AG04449 (cell line): ENCODE measurements at regions not wholly inside any gene's neighbourhood (a gene's known extent, or its start where the extent isn't known, plus 50 kb on each side); places are given as distances from the start of the nearest gene placed in this dataset.

Experiments used
- CTCF ChIA-PET: fragments of 350-600 bp; formaldehyde crosslinking; extraction: SDS; loops from one replicate; lab custom pipeline; 2021; ENCODE audit warnings: antibody characterized with exemption; lab: Yijun Ruan, JAX
- POLR2A ChIA-PET: fragments of 400-600, 350-600 bp; formaldehyde crosslinking; extraction: SDS; loops from one replicate; lab custom pipeline; 2020; ENCODE audit warnings: antibody characterized with exemption, inconsistent platforms; lab: Yijun Ruan, JAX
- DNase-seq: peaks from one replicate; pipeline ENCODE4 v3.0.0-alpha.2; 2010; ENCODE audit warnings: low read depth, low spot score
- H3K4me3 ChIP-seq: 2 replicates; pipeline ENCODE4 v1.5.1; 2011; ENCODE audit warnings: low read depth, mild to moderate bottlenecking, control low read depth, low read length
- TF ChIP-seq, protein P1 (sequence below): IDR thresholded peaks from one replicate; pipeline ENCODE4 v1.5.1; 2011; ENCODE audit warnings: mild to moderate bottlenecking, moderate library complexity, low read length, control low read depth, inconsistent platforms; ENCODE audit not compliant: insufficient read depth; ENCODE audit errors: missing control alignments

GRCh38 chr13:78958006-78958405, 299.1 kb upstream of the OBI1 start:
- H3K4me3 ChIP-seq, result no peak overlapping the region
- CTCF ChIA-PET, result no interaction called here
- TF ChIP-seq, protein P1, sequence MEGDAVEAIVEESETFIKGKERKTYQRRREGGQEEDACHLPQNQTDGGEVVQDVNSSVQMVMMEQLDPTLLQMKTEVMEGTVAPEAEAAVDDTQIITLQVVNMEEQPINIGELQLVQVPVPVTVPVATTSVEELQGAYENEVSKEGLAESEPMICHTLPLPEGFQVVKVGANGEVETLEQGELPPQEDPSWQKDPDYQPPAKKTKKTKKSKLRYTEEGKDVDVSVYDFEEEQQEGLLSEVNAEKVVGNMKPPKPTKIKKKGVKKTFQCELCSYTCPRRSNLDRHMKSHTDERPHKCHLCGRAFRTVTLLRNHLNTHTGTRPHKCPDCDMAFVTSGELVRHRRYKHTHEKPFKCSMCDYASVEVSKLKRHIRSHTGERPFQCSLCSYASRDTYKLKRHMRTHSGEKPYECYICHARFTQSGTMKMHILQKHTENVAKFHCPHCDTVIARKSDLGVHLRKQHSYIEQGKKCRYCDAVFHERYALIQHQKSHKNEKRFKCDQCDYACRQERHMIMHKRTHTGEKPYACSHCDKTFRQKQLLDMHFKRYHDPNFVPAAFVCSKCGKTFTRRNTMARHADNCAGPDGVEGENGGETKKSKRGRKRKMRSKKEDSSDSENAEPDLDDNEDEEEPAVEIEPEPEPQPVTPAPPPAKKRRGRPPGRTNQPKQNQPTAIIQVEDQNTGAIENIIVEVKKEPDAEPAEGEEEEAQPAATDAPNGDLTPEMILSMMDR, result no peak
- no peak for DNase-seq
- POLR2A ChIA-PET, result no interaction called here

DNA sequence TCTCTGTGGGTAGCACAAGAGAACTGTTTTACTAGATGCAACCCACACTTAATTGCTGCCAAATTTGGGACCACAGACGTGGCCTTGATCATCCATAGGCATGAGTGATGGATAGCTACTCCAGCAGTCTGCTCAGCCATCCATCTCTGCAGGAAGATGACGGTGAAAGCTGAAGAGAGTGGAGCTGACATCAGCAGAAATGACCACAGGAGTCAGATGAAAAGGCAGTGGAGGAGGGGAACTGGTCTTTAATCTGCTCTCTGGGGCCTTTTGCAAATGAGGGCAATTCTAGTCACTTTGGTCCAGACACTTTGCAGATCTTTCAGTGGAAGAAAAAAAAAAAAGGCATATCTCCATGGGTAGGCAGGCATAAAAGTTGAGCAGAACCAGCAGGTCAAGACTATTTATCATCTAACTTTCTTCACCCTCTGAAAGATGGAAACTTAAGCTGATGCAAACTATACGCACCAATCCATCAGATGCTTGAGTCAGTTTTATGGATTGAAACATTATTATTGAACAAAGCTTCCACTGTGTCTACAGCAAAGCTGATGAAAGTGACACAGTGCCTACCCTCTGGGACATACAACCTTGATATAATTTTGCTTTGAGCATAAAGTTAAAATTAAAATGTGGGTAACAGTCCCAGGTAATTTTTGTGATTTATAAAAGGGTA, 281.6 kb upstream of the OBI1 start:
- no peak for DNase-seq
- TF ChIP-seq, protein P1, result no peak
- ChIA-PET CTCF (no interaction called here), POLR2A (no interaction called here)
- H3K4me3 ChIP-seq, result no peak overlapping the region

DNA sequence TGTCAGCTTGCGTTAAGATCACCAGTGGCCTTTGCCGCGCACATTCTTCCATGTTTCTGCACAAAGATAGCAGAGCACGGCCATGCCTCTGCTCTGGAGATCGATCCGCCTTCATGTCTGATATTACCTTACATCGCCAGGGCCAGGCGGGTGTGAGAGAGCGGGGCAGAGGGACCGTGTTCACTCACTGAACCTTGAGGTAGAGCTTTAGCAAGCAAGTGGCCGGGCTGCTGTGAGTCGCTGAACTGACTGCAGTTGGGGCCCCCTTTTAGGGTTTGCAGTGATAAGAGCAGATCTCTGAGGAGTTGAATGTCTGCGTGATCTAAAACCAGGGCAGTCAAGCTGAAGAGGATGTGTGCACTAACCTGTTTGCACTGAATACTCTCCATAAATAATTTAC, 275.4 kb upstream of the OBI1 start:
- no peak for DNase-seq
- TF ChIP-seq, protein P1, result no peak
- H3K4me3 ChIP-seq, result no peak overlapping the region
- CTCF ChIA-PET, result no interaction called here
- POLR2A ChIA-PET, result no interaction called here

DNA sequence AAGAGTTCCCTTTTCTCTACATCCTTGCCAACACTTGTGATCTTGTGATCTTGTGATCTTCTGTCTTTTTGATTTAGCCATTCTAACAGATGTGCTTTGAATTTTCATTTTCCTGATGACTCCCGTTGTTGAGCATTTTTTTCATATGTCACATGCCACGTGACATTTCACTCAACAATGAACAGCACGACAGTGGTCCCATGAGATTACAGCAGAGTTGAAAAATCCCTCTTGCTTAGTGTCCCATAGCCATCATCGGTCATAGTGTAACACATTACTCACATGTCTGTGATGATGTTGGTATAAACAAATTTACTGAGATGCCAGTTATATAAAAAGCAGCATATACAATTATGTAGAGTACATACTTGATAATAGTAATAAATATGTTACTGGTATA, 256.1 kb upstream of the OBI1 start:
- TF ChIP-seq, protein P1, result no peak
- ChIA-PET POLR2A (no interaction called here), CTCF (no interaction called here)
- no peak for DNase-seq
- no peak overlapping the region for H3K4me3 ChIP-seq

DNA sequence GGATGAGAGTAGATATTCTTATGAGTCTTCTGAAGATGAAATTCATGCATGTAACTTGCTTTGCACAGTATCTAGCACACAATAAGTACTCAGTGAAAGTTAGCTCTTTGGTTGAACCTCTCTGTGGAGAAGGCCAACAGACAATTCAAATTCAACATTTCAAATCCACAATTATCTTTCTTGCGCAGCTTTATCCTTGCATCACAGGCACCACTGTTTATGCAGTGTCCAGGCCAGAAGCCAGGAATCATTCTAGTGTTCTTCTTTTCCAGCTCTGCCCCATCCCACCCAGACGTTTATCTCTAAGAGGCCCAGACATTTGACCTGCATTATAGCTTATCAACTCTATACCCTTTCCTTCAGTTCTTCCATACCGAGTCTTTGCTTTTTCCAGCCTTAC, 254.7 kb upstream of the OBI1 start:
- no peak for DNase-seq
- CTCF ChIA-PET, result no interaction called here
- POLR2A ChIA-PET, result no interaction called here
- TF ChIP-seq, protein P1, result no peak
- no peak overlapping the region for H3K4me3 ChIP-seq

GRCh38 chr13:78910147-78910546, 251.2 kb upstream of the OBI1 start:
- POLR2A ChIA-PET, result no interaction called here
- no peak overlapping the region for H3K4me3 ChIP-seq
- TF ChIP-seq, protein P1, result no peak
- no peak for DNase-seq
- CTCF ChIA-PET, result no interaction called here
